Stimulated activated CD4-positive, alpha-beta T cell treated with anti-CD3 and anti-CD28 coated beads, Interleukin-1b, Interleukin-23, amount 100 ng/mL, for 4 hours (primary cell): ENCODE measurements at regions not wholly inside any gene's neighbourhood (a gene's known extent, or its start where the extent isn't known, plus 50 kb on each side); places are given as distances from the start of the nearest gene placed in this dataset.

Experiments
- DNase-seq, 2 donors: peaks; one replicate each; pipeline ENCODE4 v3.0.0-alpha.2; 2020; ENCODE audit warnings: low read depth in 2 of 2

GRCh38 chr5:125317536-125317995, 571.1 kb upstream of the ZNF608 start:
- DNase-seq, result no peak

GRCh38 chr5:125321654-125322053, 575.2 kb upstream of the ZNF608 start:
- no peak for DNase-seq

- no peak for DNase-seq
These were observed 577.2 kb upstream of the ZNF608 start for GRCh38 chr5:125323613-125324012.

- no peak for DNase-seq
These were observed 579.2 kb upstream of the ZNF608 start for GRCh38 chr5:125325488-125326149.

- DNase-seq, result no peak
These were observed 579.7 kb upstream of the ZNF608 start for GRCh38 chr5:125326150-125326510.

- DNase-seq, result no peak
These were observed 581.2 kb upstream of the ZNF608 start for GRCh38 chr5:125327676-125328075.

- DNase-seq, result no peak
These were observed 585.7 kb upstream of the ZNF608 start for GRCh38 chr5:125331987-125332598.

- no peak for DNase-seq
These were observed 587.0 kb upstream of the ZNF608 start for GRCh38 chr5:125333416-125333815.

- no peak for DNase-seq
These were observed 590.0 kb upstream of the ZNF608 start for GRCh38 chr5:125336401-125336800.

- DNase-seq, result no peak
These were observed 590.9 kb upstream of the ZNF608 start for GRCh38 chr5:125337294-125337693.

GRCh38 chr5:125338440-125339174, 592.2 kb upstream of the ZNF608 start:
- no peak for DNase-seq

- DNase-seq, result no peak
These were observed 595.0 kb upstream of the ZNF608 start for GRCh38 chr5:125341436-125341835.

- no peak for DNase-seq
These were observed 596.6 kb upstream of the ZNF608 start for GRCh38 chr5:125343015-125343414.

GRCh38 chr5:125346316-125346715, 599.9 kb upstream of the ZNF608 start:
- DNase-seq, result no peak

- no peak for DNase-seq
These were observed 601.8 kb upstream of the ZNF608 start for GRCh38 chr5:125348221-125348692.

GRCh38 chr5:125348936-125349831, 602.7 kb upstream of the ZNF608 start:
- no peak for DNase-seq

- DNase-seq, result no peak
These were observed 611.2 kb upstream of the ZNF608 start for GRCh38 chr5:125357660-125358059.

- no peak for DNase-seq
These were observed 619.3 kb upstream of the ZNF608 start for GRCh38 chr5:125365747-125366146.

- DNase-seq, result no peak
These were observed 621.3 kb upstream of the ZNF608 start for GRCh38 chr5:125367702-125368101.

GRCh38 chr5:125370461-125371205, 624.2 kb upstream of the ZNF608 start:
- no peak for DNase-seq
